ENCODE measurements at regions not wholly inside any gene's neighbourhood (a gene's known extent, or its start where the extent isn't known, plus 50 kb on each side); places are given as distances from the start of the nearest gene placed in this dataset.

- DNase-seq (ENCODE audit: low spot score), result no peak
Observed at GRCh38 chr2:10985260-10985659, 73.5 kb downstream of the KCNF1 start.

- DNase-seq (ENCODE audit: low spot score), result no peak
Observed at GRCh38 chr2:10985901-10986535, 74.3 kb downstream of the KCNF1 start.

- no peak for DNase-seq (ENCODE audit: low spot score)
Observed at GRCh38 chr2:10987439-10987838, 75.7 kb downstream of the KCNF1 start.

- no peak for DNase-seq (ENCODE audit: low spot score)
Observed at GRCh38 chr2:10987861-10988260, 76.1 kb downstream of the KCNF1 start.

GRCh38 chr2:10989151-10989550, 77.4 kb downstream of the KCNF1 start:
- DNase-seq (ENCODE audit: low spot score), result no peak

- DNase-seq (ENCODE audit: low spot score), result no peak
Observed at GRCh38 chr2:10989782-10990181, 78.0 kb downstream of the KCNF1 start.

GRCh38 chr2:10990561-10991111, 78.9 kb downstream of the KCNF1 start:
- no peak for DNase-seq (ENCODE audit: low spot score)

- DNase-seq (ENCODE audit: low spot score), result no peak
Observed at GRCh38 chr2:10992023-10992791, 80.5 kb downstream of the KCNF1 start.

- no peak for DNase-seq (ENCODE audit: low spot score)
Observed at GRCh38 chr2:10993001-10993481, 81.3 kb downstream of the KCNF1 start.

GRCh38 chr2:10995366-10995970, 83.7 kb downstream of the KCNF1 start:
- no peak for DNase-seq (ENCODE audit: low spot score)

GRCh38 chr2:11004199-11004598, 92.5 kb downstream of the KCNF1 start:
- DNase-seq (ENCODE audit: low spot score), result no peak

- no peak for DNase-seq (ENCODE audit: low spot score)
Observed at GRCh38 chr2:11005032-11005431, 93.3 kb downstream of the KCNF1 start.

- no peak for DNase-seq (ENCODE audit: low spot score)
Observed at GRCh38 chr2:11006191-11006590, 94.5 kb downstream of the KCNF1 start.

- DNase-seq (ENCODE audit: low spot score), result no peak
Observed at GRCh38 chr2:11007331-11008264, 95.9 kb downstream of the KCNF1 start.

- DNase-seq (ENCODE audit: low spot score), result no peak
Observed at GRCh38 chr2:11008773-11009172, 97.0 kb downstream of the KCNF1 start.

- no peak for DNase-seq (ENCODE audit: low spot score)
Observed at GRCh38 chr2:11009176-11009575, 97.4 kb downstream of the KCNF1 start.

- no peak for DNase-seq (ENCODE audit: low spot score)
Observed at GRCh38 chr2:11009891-11010290, 98.2 kb downstream of the KCNF1 start.

- no peak for DNase-seq (ENCODE audit: low spot score)
Observed at GRCh38 chr2:11011359-11011758, 99.6 kb downstream of the KCNF1 start.

GRCh38 chr2:11012131-11012693, 100.5 kb downstream of the KCNF1 start:
- no peak for DNase-seq (ENCODE audit: low spot score)

GRCh38 chr2:11013196-11013595, 101.5 kb downstream of the KCNF1 start:
- no peak for DNase-seq (ENCODE audit: low spot score)

GRCh38 chr2:11014026-11014425, 102.3 kb downstream of the KCNF1 start:
- DNase-seq (ENCODE audit: low spot score), result no peak
